PFSK-1 (cell line): ENCODE measurements at regions not wholly inside any gene's neighbourhood (a gene's known extent, or its start where the extent isn't known, plus 50 kb on each side); places are given as distances from the start of the nearest gene placed in this dataset.

Source experiments
- FOXP2 ChIP-seq: optimal IDR thresholded peaks from 2 replicates; pipeline ENCODE3; 2011; ENCODE audit warnings: borderline replicate concordance, control low read depth, inconsistent platforms; ENCODE audit not compliant: insufficient read depth; ENCODE audit errors: extremely low read length, extremely low read depth
- POLR2AphosphoS5 ChIP-seq: IDR thresholded peaks from 2 replicates; pipeline ENCODE4 v1.6.1; 2012; ENCODE audit warnings: low read depth, mild to moderate bottlenecking, control low read depth, low read length, moderate library complexity
- REST ChIP-seq, 2 experiments: IDR thresholded peaks; 2 replicates each; pipeline versions ENCODE4 v1.6.1 to v1.8.0; 2011 to 2012; ENCODE audit warnings: low read depth in 2 of 2, low read length in 2 of 2, control low read depth in 1 of 2, inconsistent platforms in 1 of 2, mild to moderate bottlenecking in 1 of 2, moderate library complexity in 1 of 2; ENCODE audit not compliant: insufficient read depth in 1 of 2
- SIN3A ChIP-seq: IDR thresholded peaks from 2 replicates; pipeline ENCODE4 v1.6.1; 2012; ENCODE audit warnings: mild to moderate bottlenecking, low read length, moderate library complexity, borderline replicate concordance; ENCODE audit not compliant: insufficient read depth
- TAF1 ChIP-seq: IDR thresholded peaks from 2 replicates; pipeline ENCODE4 v1.6.1; 2012; ENCODE audit warnings: low read length, control low read depth, borderline replicate concordance; ENCODE audit not compliant: insufficient read depth

- TF ChIP-seq POLR2AphosphoS5 (no peak), REST (IDR thresholded peaks at IDR 0.05; ENCODE audit: insufficient read depth in 1 of 2, low read depth in 2 of 2, low read length in 2 of 2) (no peak), SIN3A (no peak), TAF1 (no peak), FOXP2 (no peak)
Observed at GRCh38 chr3:135419155-135419554, 546.4 kb upstream of the PPP2R3A start.
